GM04504 (cell line): ENCODE measurements at regions not wholly inside any gene's neighbourhood (a gene's known extent, or its start where the extent isn't known, plus 50 kb on each side); places are given as distances from the start of the nearest gene placed in this dataset.

ENCODE experiments used
- DNase-seq: peaks from one replicate; pipeline ENCODE4 v3.0.0-alpha.2; 2012; ENCODE audit warnings: low read depth

- no peak for DNase-seq
Observed at GRCh38 chr15:81524496-81524895, 150.5 kb upstream of the TMC3 start.

GRCh38 chr15:81523867-81524266 is 149.9 kb upstream of the TMC3 start:
- DNase-seq, result no peak

GRCh38 chr15:81520480-81520879 is 146.5 kb upstream of the TMC3 start:
- DNase-seq, result no peak

- DNase-seq, result no peak
Observed at GRCh38 chr15:81516461-81516860, 142.4 kb upstream of the TMC3 start.

- no peak for DNase-seq
Observed at GRCh38 chr15:81516012-81516411, 142.0 kb upstream of the TMC3 start.

GRCh38 chr15:81514725-81515124 is 140.7 kb upstream of the TMC3 start:
- no peak for DNase-seq

GRCh38 chr15:81511138-81511537 is 137.1 kb upstream of the TMC3 start:
- DNase-seq, result peak; percentile 27

- no peak for DNase-seq
Observed at GRCh38 chr15:81507831-81508230, 133.8 kb upstream of the TMC3 start.

GRCh38 chr15:81506936-81507335 is 132.9 kb upstream of the TMC3 start:
- DNase-seq, result no peak

GRCh38 chr15:81506071-81506470 is 132.1 kb upstream of the TMC3 start:
- DNase-seq, result no peak

GRCh38 chr15:81504170-81504905 is 130.3 kb upstream of the TMC3 start:
- no peak for DNase-seq

GRCh38 chr15:81502439-81502838 is 128.4 kb upstream of the TMC3 start:
- DNase-seq, result no peak

- no peak for DNase-seq
Observed at GRCh38 chr15:81500081-81500480, 126.1 kb upstream of the TMC3 start.

- no peak for DNase-seq
Observed at GRCh38 chr15:81498294-81498693, 124.3 kb upstream of the TMC3 start.

- DNase-seq, result no peak
Observed at GRCh38 chr15:81497238-81497637, 123.2 kb upstream of the TMC3 start.

- no peak for DNase-seq
Observed at GRCh38 chr15:81495780-81496467, 121.9 kb upstream of the TMC3 start.

GRCh38 chr15:81492969-81493645 is 119.1 kb upstream of the TMC3 start:
- DNase-seq, result no peak

- peak; percentile 4 for DNase-seq
Observed at GRCh38 chr15:81492331-81492968, 118.4 kb upstream of the TMC3 start.

GRCh38 chr15:81491414-81492096 is 117.5 kb upstream of the TMC3 start:
- no peak for DNase-seq

- DNase-seq, result no peak
Observed at GRCh38 chr15:81485806-81486205, 111.8 kb upstream of the TMC3 start.

GRCh38 chr15:81484086-81484955 is 110.3 kb upstream of the TMC3 start:
- DNase-seq, result no peak
